MM.1S (cell line): ENCODE measurements at regions not wholly inside any gene's neighbourhood (a gene's known extent, or its start where the extent isn't known, plus 50 kb on each side); places are given as distances from the start of the nearest gene placed in this dataset.

Experiments
- CTCF ChIP-seq: fragments of 300-600 bp; sonication (generic); IDR thresholded peaks from 2 replicates; pipeline ENCODE4 v1.5.1; 2016; ENCODE audit warnings: antibody characterized with exemption, low read length, mixed read lengths
- EZH2phosphoT487 ChIP-seq: fragments of 300-600 bp; sonication (generic); IDR thresholded peaks from 2 replicates; pipeline ENCODE4 v1.6.1; 2018; ENCODE audit warnings: antibody characterized with exemption, low read length

GRCh38 chr2:4291430-4291829 is 588.1 kb downstream of the DCDC2C start:
- TF ChIP-seq CTCF (no peak), EZH2phosphoT487 (no peak)
